Stomach (tissue), 8 donors: ENCODE measurements at regions not wholly inside any gene's neighbourhood (a gene's known extent, or its start where the extent isn't known, plus 50 kb on each side); places are given as distances from the start of the nearest gene placed in this dataset.

Experiments
- DNase-seq, 2 donors: peaks; one replicate each; pipeline versions ENCODE4 v3.0.0 to v3.0.0-alpha.2; 2013 to 2019
- H3K27ac ChIP-seq, 5 donors: fragments of 200-600 bp in 4 of 5; sonication (generic) in 4 of 5; one replicate each; pipeline ENCODE4 v1.5.1; 2013 to 2019; ENCODE audit warnings: mild to moderate bottlenecking in 1 of 5, moderate library complexity in 1 of 5
- H3K27me3 ChIP-seq, 3 donors: fragments of 200-600 bp; sonication (generic); one replicate each; pipeline ENCODE4 v1.5.1; 2017 to 2019; ENCODE audit warnings: mixed run types in 1 of 3
- H3K36me3 ChIP-seq, 4 donors: fragments of 200-600 bp; sonication (generic); 1 replicate in 3 of 4; 2 replicates in 1 of 4; pipeline ENCODE4 v1.5.1; 2016 to 2019
- H3K4me1 ChIP-seq, 4 donors: fragments of 200-600 bp; sonication (generic); one replicate each; pipeline ENCODE4 v1.5.1; 2016 to 2019
- H3K4me3 ChIP-seq, 4 donors: fragments of 200-600 bp; sonication (generic) in 3 of 4; one replicate each; pipeline ENCODE4 v1.5.1; 2016 to 2019; ENCODE audit warnings: mild to moderate bottlenecking in 1 of 4
- H3K9me3 ChIP-seq, 4 donors: fragments of 200-600 bp; sonication (generic); one replicate each; pipeline ENCODE4 v1.5.1; 2016 to 2019
- EP300 ChIP-seq: sonication (generic); formaldehyde crosslinking; IDR thresholded peaks from one replicate; pipeline ENCODE4 v1.6.1; 2017; ENCODE audit warnings: antibody characterized with exemption
- POLR2A ChIP-seq, 4 donors: fragments of 450-650 bp; IDR thresholded peaks; one replicate each; pipeline ENCODE4 v1.6.1; 2016; ENCODE audit warnings: antibody characterized with exemption in 4 of 4, control low read depth in 2 of 4, mild to moderate bottlenecking in 1 of 4, moderate library complexity in 1 of 4
- POLR2AphosphoS5 ChIP-seq, 3 donors: sonication (generic); formaldehyde crosslinking; IDR thresholded peaks; one replicate each; pipeline ENCODE4 v1.6.1; 2016; ENCODE audit warnings: antibody characterized with exemption in 3 of 3
- WGBS, 5 donors: extraction: QIAGEN DNeasy Blood & Tissue Kit in 3 of 5; methylation state at CpG; one replicate each; pipeline versions ENCODE4 v1.1.5 to v1.1.7; 2013 to 2018; 5-methylcytosine and 5-hydroxymethylcytosine counted together
- intact Hi-C: fragments of 100-400 bp; cut with DNase I; formaldehyde crosslinking; loops from one replicate; pipeline ENCODE4 v1.15.1; 2023; ENCODE audit warnings: low total_unique reads
- TF ChIP-seq, protein P1 (sequence below), 7 experiments: fragments of 450-650 bp in 4 of 7; fragments of 200-600 bp in 3 of 7; sonication (generic) in 3 of 7; IDR thresholded peaks; one replicate each; pipeline ENCODE4 v1.5.1; 2016 to 2019; ENCODE audit warnings: antibody characterized with exemption in 7 of 7, control low read depth in 2 of 7, mild to moderate bottlenecking in 1 of 7
- donor health status: healthy with polysubstance abuse.
- donor health status: Bipolar disorder and iron deficiency.
- donor health status: healthy.

GRCh38 chr3:104740874-104741379 is 625.8 kb upstream of the ALCAM start:
- Histone ChIP-seq H3K4me3 (no peak overlapping the region), H3K9me3 (no peaks in the 10 kb centered on the region), H3K4me1 (no peaks in the 10 kb centered on the region), H3K36me3 (no peaks in the 10 kb centered on the region), H3K27ac (no peak overlapping the region), H3K27me3 (no peaks in the 10 kb centered on the region)
- 80 to 91% (median 85%) methylated on average over 3 of the region's 3 CpGs for WGBS, 5 donors
- intact Hi-C loops: no loop called here
- no peak for DNase-seq
- TF ChIP-seq POLR2A (IDR thresholded peaks at IDR 0.05) (no peak), EP300 (no peak), POLR2AphosphoS5 (IDR thresholded peaks at IDR 0.05) (no peak)
- TF ChIP-seq, protein P1, sequence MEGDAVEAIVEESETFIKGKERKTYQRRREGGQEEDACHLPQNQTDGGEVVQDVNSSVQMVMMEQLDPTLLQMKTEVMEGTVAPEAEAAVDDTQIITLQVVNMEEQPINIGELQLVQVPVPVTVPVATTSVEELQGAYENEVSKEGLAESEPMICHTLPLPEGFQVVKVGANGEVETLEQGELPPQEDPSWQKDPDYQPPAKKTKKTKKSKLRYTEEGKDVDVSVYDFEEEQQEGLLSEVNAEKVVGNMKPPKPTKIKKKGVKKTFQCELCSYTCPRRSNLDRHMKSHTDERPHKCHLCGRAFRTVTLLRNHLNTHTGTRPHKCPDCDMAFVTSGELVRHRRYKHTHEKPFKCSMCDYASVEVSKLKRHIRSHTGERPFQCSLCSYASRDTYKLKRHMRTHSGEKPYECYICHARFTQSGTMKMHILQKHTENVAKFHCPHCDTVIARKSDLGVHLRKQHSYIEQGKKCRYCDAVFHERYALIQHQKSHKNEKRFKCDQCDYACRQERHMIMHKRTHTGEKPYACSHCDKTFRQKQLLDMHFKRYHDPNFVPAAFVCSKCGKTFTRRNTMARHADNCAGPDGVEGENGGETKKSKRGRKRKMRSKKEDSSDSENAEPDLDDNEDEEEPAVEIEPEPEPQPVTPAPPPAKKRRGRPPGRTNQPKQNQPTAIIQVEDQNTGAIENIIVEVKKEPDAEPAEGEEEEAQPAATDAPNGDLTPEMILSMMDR (IDR thresholded peaks at IDR 0.05): no peak

- TF ChIP-seq POLR2A (IDR thresholded peaks at IDR 0.05): no peak
- TF ChIP-seq, protein P1 (IDR thresholded peaks at IDR 0.05): no peak
- no peak for TF ChIP-seq EP300
- TF ChIP-seq POLR2AphosphoS5 (IDR thresholded peaks at IDR 0.05): no peak
- DNase-seq: no peak
- no peaks in the 10 kb centered on the region for H3K4me1 ChIP-seq
- no peak overlapping the region for H3K27ac ChIP-seq
- H3K36me3 ChIP-seq: no peaks in the 10 kb centered on the region
- H3K27me3 ChIP-seq: no peaks in the 10 kb centered on the region
- intact Hi-C loops: no loop called here
- H3K9me3 ChIP-seq: no peaks in the 10 kb centered on the region
- no peak overlapping the region for H3K4me3 ChIP-seq
- 74 to 86% (median 83%) methylated on average over 2 of the region's 2 CpGs for WGBS, 5 donors
Measured at GRCh38 chr3:104742044-104742443, 624.7 kb upstream of the ALCAM start.

GRCh38 chr3:104745313-104745712 is 621.4 kb upstream of the ALCAM start:
- intact Hi-C loops: no loop called here
- Histone ChIP-seq H3K36me3 (no peaks in the 10 kb centered on the region), H3K9me3 (no peaks in the 10 kb centered on the region), H3K27me3 (no peaks in the 10 kb centered on the region), H3K4me3 (no peak overlapping the region), H3K4me1 (no peaks in the 10 kb centered on the region), H3K27ac (no peak overlapping the region)
- 49 to 71% (median 56%) methylated on average over 3 of the region's 3 CpGs for WGBS, 5 donors
- DNase-seq: no peak
- TF ChIP-seq, protein P1 (IDR thresholded peaks at IDR 0.05): no peak
- TF ChIP-seq POLR2A (IDR thresholded peaks at IDR 0.05) (no peak), EP300 (no peak), POLR2AphosphoS5 (IDR thresholded peaks at IDR 0.05) (no peak)

GRCh38 chr3:104746056-104746455 is 620.7 kb upstream of the ALCAM start:
- Histone ChIP-seq H3K27ac (no peak overlapping the region), H3K36me3 (no peaks in the 10 kb centered on the region), H3K27me3 (no peaks in the 10 kb centered on the region), H3K4me3 (no peak overlapping the region), H3K4me1 (no peaks in the 10 kb centered on the region), H3K9me3 (no peaks in the 10 kb centered on the region)
- intact Hi-C loops: no loop called here
- no peak for DNase-seq
- no peak for TF ChIP-seq POLR2A (IDR thresholded peaks at IDR 0.05)
- no peak for TF ChIP-seq POLR2AphosphoS5 (IDR thresholded peaks at IDR 0.05)
- TF ChIP-seq, protein P1 (IDR thresholded peaks at IDR 0.05): no peak
- no peak for TF ChIP-seq EP300
